SK-N-MC (cell line): ENCODE measurements at regions not wholly inside any gene's neighbourhood (a gene's known extent, or its start where the extent isn't known, plus 50 kb on each side); places are given as distances from the start of the nearest gene placed in this dataset.

ENCODE experiments used
- DNase-seq: peaks from one replicate; pipeline ENCODE4 v3.0.0-alpha.2; 2011; ENCODE audit warnings: low read depth, low spot score
- H3K27ac ChIP-seq: fragments of 200-600 bp; sonication (generic); 2 replicates; pipeline ENCODE4 v1.5.1; 2016; ENCODE audit warnings: mixed run types
- H3K36me3 ChIP-seq: fragments of 200-600 bp; sonication (generic); 2 replicates; pipeline ENCODE4 v1.6.1; 2017; ENCODE audit warnings: antibody characterized with exemption, low read length, mixed read lengths; ENCODE audit not compliant: insufficient read depth
- H3K4me3 ChIP-seq: fragments of 200-600 bp; sonication (generic); 2 replicates; pipeline ENCODE4 v1.5.1; 2016
- H3K9ac ChIP-seq: fragments of 200-600 bp; sonication (generic); 2 replicates; pipeline ENCODE4 v1.8.0; 2017; ENCODE audit warnings: mixed run types, mixed read lengths; ENCODE audit not compliant: insufficient read length
- H3K9me3 ChIP-seq: fragments of 200-600 bp; sonication (generic); 2 replicates; pipeline ENCODE4 v1.6.1; 2017; ENCODE audit warnings: low read depth, mild to moderate bottlenecking, antibody characterized with exemption, low read length, moderate library complexity, mixed read lengths
- EZH2 ChIP-seq: fragments of 200-600 bp; sonication (generic); IDR thresholded peaks from one replicate; pipeline ENCODE4 v1.6.1; 2017; ENCODE audit warnings: antibody characterized with exemption
- FOXP2 ChIP-seq: optimal IDR thresholded peaks from 2 replicates; pipeline ENCODE3; 2011; ENCODE audit warnings: mild to moderate bottlenecking, moderate library complexity; ENCODE audit not compliant: insufficient read depth; ENCODE audit errors: extremely low read length, control extremely low read depth
- POLR2AphosphoS5 ChIP-seq: IDR thresholded peaks from 2 replicates; pipeline ENCODE4 v1.6.1; 2012; ENCODE audit warnings: mild to moderate bottlenecking, low read depth, low read length, borderline replicate concordance

DNA sequence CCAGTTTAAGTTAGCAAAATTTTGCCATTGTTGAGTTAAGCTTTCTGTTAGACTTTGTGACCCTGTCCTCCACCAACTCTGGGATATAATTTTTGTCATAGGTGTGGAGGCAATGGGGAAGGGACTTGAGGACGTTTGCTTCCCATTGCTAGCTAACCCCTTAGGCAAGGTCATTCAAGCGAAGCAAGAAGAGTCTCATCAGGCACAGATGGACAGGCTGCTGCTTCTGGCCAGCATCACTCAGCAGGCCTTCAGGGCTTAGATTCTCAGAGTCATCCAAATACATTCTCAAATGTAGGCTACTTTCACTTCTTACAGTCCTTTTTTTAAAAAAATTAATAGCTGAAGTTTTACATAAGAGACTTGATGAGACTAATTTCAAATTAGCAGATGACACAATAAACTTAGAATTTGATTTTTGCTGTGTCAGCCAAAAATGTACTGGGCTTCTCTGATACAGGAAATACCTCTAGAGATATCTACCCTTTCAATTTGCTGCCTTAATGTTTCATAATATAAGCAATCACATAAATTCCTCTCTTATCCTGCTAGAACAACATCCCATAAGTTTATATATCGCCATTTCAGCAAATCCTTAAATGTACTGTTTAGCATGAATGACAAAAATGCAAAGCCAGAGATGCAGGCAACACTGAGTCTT is 875.2 kb downstream of the FLRT2 start:
- Histone ChIP-seq H3K36me3 (no peaks in the 10 kb centered on the region), H3K9me3 (no peaks in the 10 kb centered on the region), H3K9ac (peak overlapping the region; percentile 16), H3K4me3 (peak overlapping the region; percentile 60), H3K27ac (peak overlapping the region; percentile 95)
- peak; percentile 47 for DNase-seq
- TF ChIP-seq POLR2AphosphoS5 (no peak; the same call in 1 of the 2 replicates), FOXP2 (no peak), EZH2 (no peak)

DNA sequence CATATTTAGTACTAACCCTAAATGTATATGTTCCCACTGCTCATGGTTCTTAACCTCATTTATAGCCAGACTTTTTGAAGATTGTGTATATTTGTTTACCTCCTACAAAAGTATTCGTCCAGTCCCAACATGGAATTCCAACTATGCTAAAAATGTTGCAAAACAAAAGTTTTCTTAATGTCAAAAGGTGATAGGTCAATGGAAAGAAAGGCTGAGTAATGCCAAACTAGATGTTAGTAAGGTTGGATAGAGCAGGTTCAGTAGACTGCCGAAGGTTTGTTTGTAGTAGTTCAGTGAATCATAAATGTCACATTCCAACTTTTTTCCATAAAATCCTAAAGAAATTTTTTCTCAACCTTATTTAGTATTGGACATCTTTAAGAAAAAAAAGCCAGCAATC is 874.5 kb downstream of the FLRT2 start:
- DNase-seq, result no peak
- no peak overlapping the region for H3K9ac ChIP-seq
- H3K4me3 ChIP-seq, result no peak overlapping the region
- H3K9me3 ChIP-seq, result no peaks in the 10 kb centered on the region
- TF ChIP-seq FOXP2 (no peak), POLR2AphosphoS5 (no peak), EZH2 (no peak)
- peak overlapping the region; percentile 95; the same call in 1 of the 2 replicates for H3K27ac ChIP-seq
- no peaks in the 10 kb centered on the region for H3K36me3 ChIP-seq

DNA sequence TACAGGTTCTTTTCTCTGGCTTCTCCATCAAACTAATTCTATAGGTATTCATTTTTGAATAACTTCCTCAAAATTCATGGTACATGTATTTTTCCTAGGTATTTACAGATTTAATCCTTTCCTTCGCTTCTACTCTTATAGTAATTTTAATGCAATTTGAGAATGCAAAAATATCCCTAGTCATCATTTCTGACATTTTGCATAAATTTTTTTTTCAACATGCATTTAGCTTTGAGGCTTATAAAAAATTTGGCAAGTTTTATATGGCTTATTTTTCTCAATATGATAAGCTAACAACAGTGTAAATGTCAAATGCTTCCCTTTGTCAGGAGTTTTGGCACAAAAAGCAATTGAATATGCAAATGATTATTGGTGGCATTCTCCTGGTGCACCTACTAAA is 872.6 kb downstream of the FLRT2 start:
- Histone ChIP-seq H3K9me3 (no peaks in the 10 kb centered on the region), H3K9ac (no peak overlapping the region), H3K27ac (peak overlapping the region; percentile 76), H3K36me3 (no peaks in the 10 kb centered on the region), H3K4me3 (peak overlapping the region; percentile 66)
- peak; percentile 51 for DNase-seq
- TF ChIP-seq FOXP2, result no peak
- no peak for TF ChIP-seq EZH2
- no peak for TF ChIP-seq POLR2AphosphoS5

DNA sequence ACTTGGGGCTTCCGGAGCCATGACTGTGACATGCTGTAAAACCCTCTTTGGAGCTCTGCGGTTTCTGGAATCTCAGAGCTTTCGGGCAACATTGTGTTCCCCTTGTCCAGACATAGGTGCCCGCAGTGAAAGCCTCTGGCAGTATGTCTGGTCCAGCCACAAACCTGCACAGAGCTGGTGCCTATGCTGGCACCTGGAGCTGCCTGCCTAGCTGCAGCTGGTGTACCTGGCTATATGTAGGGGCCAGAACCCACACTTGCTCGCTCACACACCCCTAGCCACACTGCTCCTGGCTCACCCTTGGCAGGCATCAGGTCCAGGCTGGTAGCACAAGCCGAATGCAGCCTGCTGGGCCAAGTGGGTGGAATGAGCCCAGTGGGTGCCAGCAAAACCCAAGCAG is 861.1 kb downstream of the FLRT2 start:
- DNase-seq, result no peak
- Histone ChIP-seq H3K9me3 (no peaks in the 10 kb centered on the region), H3K4me3 (no peak overlapping the region), H3K9ac (no peak overlapping the region), H3K36me3 (no peaks in the 10 kb centered on the region), H3K27ac (no peak overlapping the region)
- TF ChIP-seq POLR2AphosphoS5 (no peak), EZH2 (no peak), FOXP2 (no peak)

DNA sequence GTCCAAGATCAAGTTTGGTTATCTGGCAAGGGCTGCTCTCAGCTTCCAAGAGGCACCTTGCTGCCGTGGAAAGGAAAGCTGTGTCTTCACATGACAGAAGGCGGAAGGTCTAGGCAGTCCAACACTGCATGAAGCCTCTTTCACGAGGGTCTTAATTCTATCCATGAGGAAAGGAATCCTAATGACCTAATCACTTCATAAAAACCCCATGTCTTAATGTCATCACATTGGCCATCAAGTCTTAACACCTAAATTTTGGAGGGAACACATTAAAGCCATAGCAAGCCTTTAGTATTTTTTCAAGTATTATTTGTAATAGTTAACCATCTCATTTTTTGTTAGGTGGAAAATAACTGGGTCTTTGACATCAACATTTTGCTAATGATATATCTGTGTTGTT is 858.3 kb downstream of the FLRT2 start:
- no peak for DNase-seq
- H3K9ac ChIP-seq, result no peak overlapping the region
- H3K4me3 ChIP-seq, result no peak overlapping the region
- H3K9me3 ChIP-seq, result no peaks in the 10 kb centered on the region; the same call in 1 of the 2 replicates
- no peaks in the 10 kb centered on the region for H3K36me3 ChIP-seq
- TF ChIP-seq FOXP2 (no peak), EZH2 (no peak), POLR2AphosphoS5 (no peak)
- H3K27ac ChIP-seq, result no peak overlapping the region

DNA sequence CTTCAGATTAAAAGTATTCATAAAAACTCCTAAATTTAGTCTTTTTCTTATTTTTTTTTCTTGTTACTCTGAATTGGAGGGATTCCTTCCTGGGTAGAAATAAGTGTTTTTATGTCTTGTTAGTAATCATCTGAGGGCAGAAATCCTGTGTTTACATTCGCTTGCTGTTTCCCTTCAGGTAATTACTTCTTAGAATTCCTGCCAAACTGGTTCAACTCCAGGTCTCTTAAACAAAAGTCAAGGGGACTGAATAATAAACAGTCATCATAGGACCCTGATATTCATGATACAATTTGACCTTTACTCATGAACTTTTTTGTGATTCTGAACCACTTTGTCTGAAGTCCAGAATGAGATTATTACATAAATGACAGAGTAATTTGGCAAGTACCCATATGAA is 843.9 kb downstream of the FLRT2 start:
- H3K4me3 ChIP-seq, result no peak overlapping the region
- H3K36me3 ChIP-seq, result no peaks in the 10 kb centered on the region
- no peak for TF ChIP-seq FOXP2
- TF ChIP-seq POLR2AphosphoS5, result no peak
- no peak for TF ChIP-seq EZH2
- H3K9ac ChIP-seq, result no peak overlapping the region
- no peaks in the 10 kb centered on the region for H3K9me3 ChIP-seq
- DNase-seq, result no peak
- no peak overlapping the region for H3K27ac ChIP-seq

DNA sequence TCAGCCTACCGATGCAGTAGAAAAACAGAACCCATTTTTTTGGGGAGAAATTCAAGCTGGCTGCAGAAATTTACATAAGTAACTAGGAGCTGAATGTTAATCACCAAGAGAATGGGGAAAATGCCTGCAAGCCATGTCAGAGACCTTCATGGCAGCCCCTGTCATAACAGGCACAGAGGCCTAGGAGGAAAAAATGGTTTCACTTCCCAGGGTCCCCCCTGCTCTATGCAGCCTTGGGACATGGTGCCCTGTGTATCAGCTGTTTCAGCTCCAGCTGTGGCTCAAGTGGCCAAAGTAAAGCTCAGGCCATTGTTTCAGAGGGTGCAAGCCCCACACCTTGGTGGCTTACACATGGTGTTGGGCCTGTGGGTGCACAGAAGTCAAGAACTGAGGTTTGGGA is 842.5 kb downstream of the FLRT2 start:
- Histone ChIP-seq H3K36me3 (no peaks in the 10 kb centered on the region), H3K9ac (no peak overlapping the region), H3K9me3 (no peaks in the 10 kb centered on the region), H3K4me3 (no peak overlapping the region), H3K27ac (no peak overlapping the region)
- no peak for DNase-seq
- no peak for TF ChIP-seq EZH2
- no peak for TF ChIP-seq POLR2AphosphoS5
- no peak for TF ChIP-seq FOXP2

DNA sequence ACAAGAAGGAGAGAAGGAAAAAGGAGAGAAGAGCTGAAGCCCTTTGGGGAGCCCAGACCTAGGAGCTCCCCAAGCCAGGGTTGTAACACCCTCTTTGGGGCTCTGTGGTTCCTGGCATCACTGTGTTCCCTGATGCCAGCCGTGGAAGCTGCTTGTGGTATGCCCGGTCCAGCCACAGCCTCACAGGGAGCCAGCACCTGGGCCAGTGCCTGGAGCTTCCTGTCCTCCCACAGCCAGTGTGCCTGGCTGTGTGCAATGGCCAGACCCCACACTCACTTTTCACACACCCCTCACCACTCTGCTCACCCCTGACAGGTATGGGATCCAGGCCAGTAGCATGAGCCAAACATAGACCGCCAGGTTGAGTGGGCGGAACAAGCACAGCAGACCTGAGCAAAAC is 834.7 kb downstream of the FLRT2 start:
- H3K9ac ChIP-seq, result no peak overlapping the region
- H3K36me3 ChIP-seq, result no peaks in the 10 kb centered on the region
- H3K4me3 ChIP-seq, result no peak overlapping the region
- H3K9me3 ChIP-seq, result no peaks in the 10 kb centered on the region
- H3K27ac ChIP-seq, result no peak overlapping the region
- no peak for DNase-seq
- TF ChIP-seq EZH2 (no peak), FOXP2 (no peak), POLR2AphosphoS5 (no peak)

DNA sequence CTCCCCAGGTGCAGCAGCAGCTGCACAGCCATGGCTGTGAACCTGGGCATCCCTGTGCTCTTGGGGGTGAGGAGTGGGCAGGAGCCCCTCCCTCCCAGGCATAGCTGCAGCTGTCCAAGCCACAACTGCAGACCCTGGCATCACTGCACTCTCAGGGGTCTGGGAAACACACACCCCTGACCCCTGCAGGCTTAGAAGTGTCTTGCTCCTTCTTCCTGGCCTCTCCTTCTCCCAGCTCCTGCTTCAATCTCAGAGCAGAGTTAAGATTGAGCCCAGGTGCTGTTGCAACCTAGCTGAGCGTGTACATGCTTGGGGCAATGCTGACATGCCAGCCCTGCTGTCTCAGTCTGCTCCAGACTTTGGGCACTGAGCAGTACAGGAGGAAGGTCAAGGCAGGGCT is 833.6 kb downstream of the FLRT2 start:
- no peak for TF ChIP-seq FOXP2
- no peak for TF ChIP-seq EZH2
- no peak for TF ChIP-seq POLR2AphosphoS5
- Histone ChIP-seq H3K4me3 (no peak overlapping the region), H3K27ac (no peak overlapping the region), H3K9ac (no peak overlapping the region), H3K36me3 (no peaks in the 10 kb centered on the region), H3K9me3 (no peaks in the 10 kb centered on the region)
- DNase-seq, result no peak

DNA sequence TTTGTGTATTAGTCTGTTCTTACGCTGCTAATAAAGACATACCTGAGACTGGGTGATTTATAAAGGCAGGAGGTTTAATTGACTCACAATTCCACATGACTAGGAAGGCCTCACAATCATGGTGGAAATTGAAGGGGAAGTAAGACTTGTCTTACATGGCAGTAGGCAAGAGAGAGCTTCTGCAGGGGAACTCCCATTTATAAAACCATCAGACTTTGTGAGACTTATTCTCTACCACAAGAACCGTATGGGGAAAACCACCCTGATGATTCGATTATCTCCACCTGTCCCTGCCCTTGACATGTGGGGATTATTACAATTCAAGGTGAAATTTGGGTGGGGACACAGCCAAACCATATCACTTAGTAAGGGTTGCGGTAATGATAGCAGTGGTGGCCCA is 833.1 kb downstream of the FLRT2 start:
- no peak overlapping the region for H3K27ac ChIP-seq

More for the DNA sequence above, 833.1 kb downstream of the FLRT2 start:
- H3K4me3 ChIP-seq, result no peak overlapping the region
- no peaks in the 10 kb centered on the region for H3K36me3 ChIP-seq
- H3K9ac ChIP-seq, result no peak overlapping the region
- no peak for DNase-seq
- no peak for TF ChIP-seq FOXP2
- no peak for TF ChIP-seq POLR2AphosphoS5
- no peak for TF ChIP-seq EZH2
- H3K9me3 ChIP-seq, result no peaks in the 10 kb centered on the region
